Brain pericyte (primary cell): ENCODE measurements at regions not wholly inside any gene's neighbourhood (a gene's known extent, or its start where the extent isn't known, plus 50 kb on each side); places are given as distances from the start of the nearest gene placed in this dataset.

Experiments
- DNase-seq: peaks from one replicate; pipeline ENCODE4 v3.0.0-alpha.2; 2012; ENCODE audit warnings: low read depth, low spot score

GRCh38 chr5:8844847-8845246 lies 701.0 kb downstream of the SEMA5A start:
- DNase-seq: no peak

GRCh38 chr5:8845296-8845695 lies 700.6 kb downstream of the SEMA5A start:
- DNase-seq: no peak

GRCh38 chr5:8848366-8848765 lies 697.5 kb downstream of the SEMA5A start:
- DNase-seq: no peak

- peak; percentile 34 for DNase-seq
Observed at GRCh38 chr5:8848997-8849594, 696.8 kb downstream of the SEMA5A start.

GRCh38 chr5:8851101-8851500 lies 694.8 kb downstream of the SEMA5A start:
- no peak for DNase-seq

- no peak for DNase-seq
Observed at GRCh38 chr5:8857051-8857450, 688.8 kb downstream of the SEMA5A start.

GRCh38 chr5:8861764-8862163 lies 684.1 kb downstream of the SEMA5A start:
- DNase-seq: no peak

- DNase-seq: no peak
Observed at GRCh38 chr5:8864053-8864452, 681.8 kb downstream of the SEMA5A start.

GRCh38 chr5:8865266-8865665 lies 680.6 kb downstream of the SEMA5A start:
- no peak for DNase-seq

- no peak for DNase-seq
Observed at GRCh38 chr5:8865686-8866374, 680.0 kb downstream of the SEMA5A start.

- no peak for DNase-seq
Observed at GRCh38 chr5:8868283-8868682, 677.6 kb downstream of the SEMA5A start.

- no peak for DNase-seq
Observed at GRCh38 chr5:8869932-8870331, 675.9 kb downstream of the SEMA5A start.

GRCh38 chr5:8870349-8870958 lies 675.4 kb downstream of the SEMA5A start:
- DNase-seq: no peak

GRCh38 chr5:8870959-8871355 lies 674.9 kb downstream of the SEMA5A start:
- no peak for DNase-seq

- DNase-seq: no peak
Observed at GRCh38 chr5:8871446-8871845, 674.4 kb downstream of the SEMA5A start.

- no peak for DNase-seq
Observed at GRCh38 chr5:8875722-8876121, 670.2 kb downstream of the SEMA5A start.

- DNase-seq: no peak
Observed at GRCh38 chr5:8879248-8879647, 666.6 kb downstream of the SEMA5A start.

- DNase-seq: no peak
Observed at GRCh38 chr5:8884029-8884428, 661.8 kb downstream of the SEMA5A start.

- DNase-seq: no peak
Observed at GRCh38 chr5:8892926-8893325, 652.9 kb downstream of the SEMA5A start.

- DNase-seq: no peak
Observed at GRCh38 chr5:8894031-8894430, 651.8 kb downstream of the SEMA5A start.

- DNase-seq: no peak
Observed at GRCh38 chr5:8895062-8895461, 650.8 kb downstream of the SEMA5A start.

GRCh38 chr5:8895599-8895998 lies 650.3 kb downstream of the SEMA5A start:
- DNase-seq: no peak

- no peak for DNase-seq
Observed at GRCh38 chr5:8897316-8897715, 648.6 kb downstream of the SEMA5A start.
